NT2/D1 (cell line): ENCODE measurements at regions not wholly inside any gene's neighbourhood (a gene's known extent, or its start where the extent isn't known, plus 50 kb on each side); places are given as distances from the start of the nearest gene placed in this dataset.

Source experiments
- SUZ12 ChIP-seq: IDR thresholded peaks from 2 replicates; pipeline ENCODE4 v1.6.1; 2011; ENCODE audit not compliant: insufficient read length, insufficient read depth; ENCODE audit errors: extremely low read depth
- YY1 ChIP-seq: IDR thresholded peaks from 2 replicates; pipeline ENCODE4 v1.6.1; 2011; ENCODE audit not compliant: insufficient read length, insufficient read depth
- ZNF274 ChIP-seq: IDR thresholded peaks from 2 replicates; pipeline ENCODE4 v1.6.1; 2011; ENCODE audit warnings: mild to moderate bottlenecking, low read depth, low read length

GRCh38 chr2:129761569-129762021, 217.9 kb upstream of the RAB6C start:
- no peak for TF ChIP-seq YY1
- TF ChIP-seq ZNF274: no peak
- no peak for TF ChIP-seq SUZ12
